GM18507 (cell line): ENCODE measurements at regions not wholly inside any gene's neighbourhood (a gene's known extent, or its start where the extent isn't known, plus 50 kb on each side); places are given as distances from the start of the nearest gene placed in this dataset.

Source experiments
- DNase-seq: peaks from one replicate; pipeline ENCODE4 v3.0.0; 2011; ENCODE audit warnings: low read depth; ENCODE audit not compliant: insufficient read length; ENCODE audit errors: extremely low spot score
- FAIRE-seq: peaks from 2 replicates; lab custom pipeline; 2011; peaks lifted over from hg19 to GRCh38; lab: Jason Lieb, UNC

DNA sequence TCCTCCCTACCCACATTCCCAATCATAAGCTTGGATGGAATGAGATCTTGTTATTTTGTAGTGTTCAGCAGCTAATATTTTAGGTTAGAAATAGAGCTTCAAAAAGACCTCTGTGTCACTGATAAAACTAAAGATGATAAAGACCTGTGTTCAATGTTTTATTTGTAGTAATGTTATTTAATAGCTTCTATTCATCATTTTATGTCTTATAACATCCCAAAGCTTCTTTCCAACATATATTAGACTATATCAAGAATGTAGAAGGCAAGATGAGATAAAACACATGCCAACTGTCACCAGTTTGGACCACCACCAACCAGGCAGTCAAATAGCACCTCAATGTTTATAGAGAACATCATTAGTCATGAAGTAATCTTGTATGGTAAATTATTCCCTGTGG is 409.5 kb upstream of the ITGA1 start:
- no peak for DNase-seq
- FAIRE-seq: no peak

DNA sequence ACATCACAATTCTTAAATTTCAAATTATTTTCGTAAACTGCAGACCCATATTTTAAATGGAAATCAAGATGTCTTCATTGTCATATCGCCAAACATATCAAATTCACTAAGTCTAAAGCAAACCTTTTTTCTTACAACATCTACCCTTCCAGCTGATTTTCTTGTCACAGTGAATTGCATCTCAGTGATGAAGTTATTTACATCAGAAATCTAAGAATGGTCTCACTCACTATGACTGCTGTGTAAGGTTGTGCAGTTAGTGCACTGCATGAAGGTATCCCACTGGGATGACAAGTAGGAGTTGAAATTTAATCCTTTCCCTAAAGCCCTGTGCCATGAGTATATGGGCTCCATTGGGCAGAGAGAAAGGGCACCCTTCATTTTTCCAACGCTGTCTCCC is 399.4 kb upstream of the ITGA1 start:
- DNase-seq (no peak), FAIRE-seq (no peak)

DNA sequence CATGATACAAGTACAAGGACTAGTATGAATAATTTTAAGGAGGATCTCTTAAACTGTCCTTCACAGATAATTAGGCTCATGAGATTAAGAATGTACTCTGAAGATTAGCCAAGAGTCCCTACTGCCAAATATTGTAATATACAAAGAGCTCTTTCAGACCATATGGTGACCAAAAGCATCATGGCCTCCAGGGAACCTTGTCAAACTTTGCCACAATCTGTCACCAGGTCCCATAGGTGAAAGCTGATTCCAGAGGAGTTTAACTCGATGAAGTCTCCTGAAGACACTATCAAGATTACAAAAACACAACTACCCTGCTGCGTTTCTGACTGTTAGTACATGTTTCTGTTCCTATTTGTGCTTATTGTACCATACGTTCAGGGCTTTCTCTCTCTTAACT is 395.4 kb upstream of the ITGA1 start:
- no peak for FAIRE-seq
- no peak for DNase-seq

DNA sequence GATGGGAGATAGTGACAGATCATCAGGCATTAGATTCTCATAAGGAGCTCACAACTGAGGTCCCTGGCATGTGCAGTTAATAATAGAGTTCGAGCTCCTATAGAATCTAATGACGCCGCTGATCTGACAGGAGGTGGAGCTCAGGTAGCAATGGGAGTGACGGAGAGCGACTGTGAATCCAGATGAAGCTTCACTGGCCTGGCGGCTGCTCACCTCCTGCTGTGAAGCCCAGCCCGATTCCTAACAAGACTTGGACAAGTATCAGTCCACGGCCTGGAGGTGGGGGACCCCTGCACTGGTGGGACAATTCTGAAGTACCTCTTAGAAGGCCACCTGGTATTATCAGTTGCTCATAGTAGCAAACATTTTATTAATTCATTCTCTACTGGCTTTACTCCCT is 377.9 kb upstream of the ITGA1 start:
- no peak for FAIRE-seq

DNA sequence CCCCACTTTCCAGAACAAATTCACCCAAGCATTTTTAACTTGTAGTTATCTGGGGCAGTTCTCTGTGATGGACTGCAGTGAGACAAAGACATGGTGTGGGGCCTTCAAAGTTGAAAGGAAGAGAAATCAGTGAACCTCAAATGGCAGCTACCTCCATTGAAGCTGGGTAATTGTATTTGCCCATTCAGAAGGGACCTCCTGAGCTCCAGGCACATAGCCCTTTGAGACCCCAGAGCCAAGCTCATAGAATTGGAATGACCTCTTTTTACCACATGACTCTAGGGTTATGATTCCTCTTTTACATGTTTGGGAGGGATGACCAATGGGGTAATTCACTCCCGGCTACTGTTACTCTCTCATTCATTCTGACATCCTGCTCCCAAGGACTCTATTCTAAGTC is 368.4 kb upstream of the ITGA1 start:
- FAIRE-seq: no peak

More for the DNA sequence above, 377.9 kb upstream of the ITGA1 start:
- DNase-seq: no peak

DNA sequence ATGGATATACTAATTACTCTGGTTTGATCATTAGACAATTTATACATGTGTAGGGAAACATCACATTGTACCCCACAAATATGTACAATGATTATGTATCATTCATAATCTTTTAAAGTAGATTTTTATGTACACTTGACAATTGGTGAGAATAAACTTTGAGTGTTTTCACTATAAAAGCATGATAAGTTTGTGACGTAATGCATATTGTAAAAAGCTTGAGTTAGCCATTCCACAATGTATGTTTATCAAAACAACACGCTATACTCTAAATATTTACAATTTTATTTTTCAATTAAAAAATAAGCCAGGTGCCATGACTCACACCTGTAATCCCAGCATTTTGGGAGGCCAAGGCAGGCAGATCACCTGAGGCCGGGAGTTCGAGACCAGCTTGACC is 360.1 kb upstream of the ITGA1 start:
- DNase-seq: no peak
- no peak for FAIRE-seq

More for the DNA sequence above, 368.4 kb upstream of the ITGA1 start:
- DNase-seq: no peak

DNA sequence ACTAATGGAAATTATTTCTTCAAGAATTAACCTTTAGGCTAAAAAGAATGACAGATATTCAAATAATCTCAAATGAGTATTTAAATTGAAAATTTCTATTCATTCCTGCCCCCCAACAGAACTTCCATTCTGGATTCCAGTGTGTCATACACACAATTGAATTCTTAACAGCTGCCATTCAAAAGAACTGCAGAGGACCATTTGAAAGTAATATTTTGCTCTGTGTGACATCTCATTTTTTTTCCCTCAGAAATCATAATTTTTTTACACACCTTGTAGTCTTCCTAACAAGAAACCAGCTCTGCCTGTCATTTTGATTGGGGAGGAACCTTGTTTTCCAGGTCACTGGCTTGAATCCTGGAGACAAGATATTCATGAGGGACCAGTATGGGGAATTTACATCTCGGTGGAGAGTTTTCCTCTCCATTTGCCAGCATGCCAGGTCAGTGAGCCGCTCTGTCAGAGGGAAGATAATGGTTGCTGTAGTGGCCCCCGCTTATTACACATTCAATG is 358.7 kb upstream of the ITGA1 start:
- DNase-seq (no peak), FAIRE-seq (no peak)

DNA sequence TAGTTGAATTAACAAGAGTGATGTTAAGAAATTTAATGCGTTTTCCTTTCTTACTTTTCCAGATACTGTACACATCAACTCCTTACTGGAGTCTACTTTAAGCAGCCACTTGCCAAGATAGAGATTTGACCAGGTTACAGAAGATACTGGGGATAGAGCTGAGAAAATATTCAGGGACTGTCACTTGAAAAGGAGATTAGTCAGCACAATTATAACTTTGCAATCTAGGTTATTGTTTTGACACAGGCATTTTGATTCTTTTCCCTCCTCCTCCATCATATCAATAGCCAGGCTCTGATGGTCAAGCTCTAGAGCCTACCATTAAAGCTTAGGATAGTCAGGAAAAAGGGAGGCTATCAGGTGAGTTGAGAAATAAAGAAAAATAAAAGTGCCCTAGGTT is 345.9 kb upstream of the ITGA1 start:
- no peak for DNase-seq
- FAIRE-seq: no peak

DNA sequence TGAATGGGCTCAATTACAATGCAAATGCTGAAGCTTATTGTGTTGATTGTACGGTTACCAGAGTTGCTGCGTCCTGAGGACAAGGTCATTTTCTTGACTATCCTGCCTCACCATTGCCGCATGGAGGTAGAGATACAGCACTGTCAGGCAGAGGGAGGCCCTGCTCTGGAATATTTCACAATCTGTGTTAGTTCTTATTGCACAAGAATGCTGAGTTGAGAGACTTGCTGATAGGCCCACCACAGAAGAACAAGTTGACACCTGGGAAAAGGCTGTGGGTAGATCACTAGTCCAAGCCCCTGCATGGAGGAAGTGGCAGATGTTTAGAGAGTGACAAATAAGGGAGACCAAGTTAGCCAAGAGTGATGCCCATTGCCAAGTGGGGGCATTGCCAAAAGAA is 344.5 kb upstream of the ITGA1 start:
- FAIRE-seq: no peak

DNA sequence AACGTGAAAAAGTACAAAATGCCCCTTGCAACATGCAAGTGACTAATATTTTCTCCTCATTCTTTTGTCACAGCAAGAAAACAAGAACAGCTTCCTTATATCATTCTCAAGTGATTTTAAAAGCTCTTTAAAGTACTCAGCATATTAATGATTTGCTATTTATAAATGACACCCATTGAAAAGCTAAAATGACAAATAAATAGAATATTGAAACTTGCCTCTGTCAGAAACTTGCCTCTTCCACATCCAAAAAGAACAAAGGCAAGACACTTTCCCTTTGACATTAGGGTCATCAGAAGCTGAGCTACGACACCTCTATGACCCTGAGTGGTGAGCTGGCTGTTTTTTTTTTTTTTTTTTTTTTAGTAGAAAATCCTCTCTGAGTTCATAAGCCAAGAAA is 339.6 kb upstream of the ITGA1 start:
- no peak for FAIRE-seq

More for the DNA sequence above, 344.5 kb upstream of the ITGA1 start:
- no peak for DNase-seq

DNA sequence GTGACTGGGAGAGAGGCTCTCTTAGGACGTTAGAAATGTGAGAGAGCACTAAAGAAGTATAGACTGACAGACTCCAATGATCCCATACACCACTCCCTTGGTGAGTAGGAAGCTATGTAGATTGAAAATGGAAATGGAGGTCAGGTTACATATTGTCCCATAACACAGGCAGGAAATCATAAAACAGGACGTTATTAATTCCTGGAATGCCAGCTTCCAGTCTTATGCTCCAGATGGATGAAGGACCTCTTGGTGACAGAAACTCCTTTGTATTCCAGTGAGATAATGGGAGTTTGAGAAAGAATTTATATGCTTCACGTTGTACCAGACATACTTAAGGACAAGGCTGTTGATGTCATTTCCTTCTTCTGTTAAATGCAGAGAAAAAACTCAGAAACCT is 338.2 kb upstream of the ITGA1 start:
- FAIRE-seq (no peak), DNase-seq (no peak)

More for the DNA sequence above, 339.6 kb upstream of the ITGA1 start:
- DNase-seq: no peak

DNA sequence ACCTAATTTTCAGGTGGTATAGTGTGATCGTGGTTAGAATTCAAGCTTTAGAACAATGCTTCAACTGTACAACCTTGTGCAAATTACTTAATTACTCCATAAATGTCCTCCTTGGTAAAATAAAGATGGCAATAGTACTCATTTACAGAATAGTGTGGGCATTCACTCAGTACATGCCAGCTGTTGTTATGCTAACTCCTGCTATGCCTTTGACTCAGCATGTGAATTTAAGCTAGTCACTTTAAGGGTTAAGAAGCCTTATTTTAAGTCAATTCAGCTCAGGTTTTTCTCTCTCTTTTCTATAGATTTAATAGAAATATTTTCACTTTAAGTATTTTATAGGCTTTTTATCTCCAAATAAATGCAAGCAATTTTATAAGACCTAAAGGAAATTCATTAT is 335.6 kb upstream of the ITGA1 start:
- DNase-seq: no peak
- FAIRE-seq: no peak

DNA sequence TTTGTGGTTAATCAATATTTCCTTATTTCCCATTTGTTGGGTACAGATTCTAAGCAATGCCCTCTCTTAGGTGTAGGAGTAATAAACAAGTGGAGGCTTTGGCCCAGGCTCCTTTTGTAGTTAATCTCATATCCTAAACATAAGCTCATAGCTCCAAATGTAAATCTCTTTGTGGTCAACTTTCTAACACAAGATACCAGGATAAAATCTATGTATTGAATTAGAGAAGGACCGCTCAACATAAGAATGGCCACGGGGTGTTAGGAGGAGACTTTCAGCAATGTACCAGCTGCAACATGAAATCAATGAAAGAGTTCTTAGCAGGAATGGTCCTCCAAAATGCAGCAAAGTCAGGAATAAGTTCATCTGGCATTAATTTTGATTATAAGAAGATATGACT is 334.5 kb upstream of the ITGA1 start:
- FAIRE-seq (no peak), DNase-seq (no peak)

DNA sequence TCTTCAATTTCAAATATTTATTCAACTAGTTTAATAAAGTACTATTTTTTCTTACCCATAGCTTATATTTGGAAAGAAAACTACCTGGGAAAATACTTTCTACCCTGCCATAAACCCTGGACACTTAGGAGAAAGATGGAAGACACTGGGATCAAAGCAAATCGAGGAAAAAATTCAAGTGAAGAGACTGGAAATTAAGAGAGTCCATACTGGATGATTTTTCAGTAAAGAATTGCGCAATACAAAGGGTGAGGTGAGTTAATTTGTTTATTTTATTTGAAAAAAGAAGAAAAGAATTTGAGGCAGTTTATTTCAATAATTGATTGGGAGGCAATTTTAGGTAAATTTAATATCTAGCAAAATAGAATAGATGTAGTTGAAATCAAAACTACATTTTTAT is 331.8 kb upstream of the ITGA1 start:
- DNase-seq (no peak), FAIRE-seq (no peak)

DNA sequence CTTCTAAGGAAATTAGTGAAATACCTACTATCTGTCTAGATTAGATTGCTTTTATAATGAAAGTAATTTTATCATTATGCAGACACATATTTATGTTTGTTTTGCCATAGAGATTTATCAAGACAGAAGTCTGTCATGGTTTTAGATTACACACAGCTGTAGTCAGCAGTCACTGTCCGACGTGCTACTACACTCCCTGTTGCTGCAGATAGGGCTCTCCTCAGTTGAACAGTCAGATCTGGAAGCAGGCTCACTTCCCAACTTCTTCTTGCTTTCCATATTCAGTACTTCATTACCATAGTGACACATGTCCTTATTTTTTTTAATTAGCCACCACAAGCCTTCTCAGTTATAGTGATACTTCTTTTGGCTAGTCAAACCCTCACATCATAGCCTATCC is 329.9 kb upstream of the ITGA1 start:
- DNase-seq: no peak
- no peak for FAIRE-seq

DNA sequence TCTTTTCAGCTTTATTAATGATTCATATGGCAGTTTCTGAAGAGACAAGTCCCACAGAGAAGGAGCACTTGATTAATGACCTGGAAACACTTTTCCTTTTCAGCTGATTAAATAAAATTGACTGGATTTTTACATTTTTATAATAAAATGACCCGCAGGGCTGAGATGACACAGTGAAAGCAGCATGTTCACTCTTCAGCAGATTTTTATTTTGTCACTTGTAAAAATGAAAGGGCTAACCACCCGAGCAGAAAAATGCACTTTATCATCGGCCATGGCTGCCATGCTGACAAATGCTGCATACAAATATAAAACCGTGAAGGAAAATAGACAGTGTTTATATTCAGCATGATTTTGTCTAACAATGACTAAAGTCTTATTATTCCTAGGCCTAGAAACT is 321.6 kb upstream of the ITGA1 start:
- DNase-seq (no peak), FAIRE-seq (no peak)

DNA sequence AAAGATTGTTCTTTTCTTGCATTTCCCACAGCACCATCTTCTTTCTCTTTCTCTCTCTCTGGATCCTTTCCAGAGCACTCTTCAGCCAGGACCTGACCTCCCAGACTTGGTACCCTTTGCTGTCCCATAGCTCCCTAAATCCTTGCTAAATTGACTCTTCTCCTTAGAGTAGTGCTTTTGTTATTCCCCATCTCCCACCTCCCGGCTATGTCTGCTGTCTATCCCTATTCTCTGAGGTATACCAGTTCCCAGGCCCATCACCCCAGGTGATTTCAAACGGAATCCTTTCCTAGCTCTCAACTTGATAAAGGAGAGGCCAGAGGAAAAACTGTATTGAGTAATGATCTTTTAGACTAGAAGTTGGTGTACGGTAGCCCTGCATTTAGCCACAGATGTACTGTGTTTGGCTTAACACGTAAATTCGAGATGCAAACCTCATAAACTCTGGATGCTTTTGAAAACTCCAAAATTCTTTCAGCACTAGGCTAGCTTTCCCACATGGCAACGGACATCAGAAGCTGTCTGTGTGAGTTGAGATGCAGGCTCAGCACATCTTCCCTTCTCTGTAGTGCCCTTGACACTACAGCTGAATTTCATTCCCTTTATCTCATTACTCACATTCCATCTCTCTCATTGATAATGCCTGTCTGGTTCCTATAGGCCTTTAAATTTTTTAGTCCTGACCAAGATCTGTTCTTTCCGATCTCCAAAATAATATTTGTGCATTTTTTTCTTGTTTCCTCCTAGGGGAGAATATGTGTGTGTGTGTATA is 320.8 kb upstream of the ITGA1 start:
- no peak for DNase-seq
- FAIRE-seq: no peak

DNA sequence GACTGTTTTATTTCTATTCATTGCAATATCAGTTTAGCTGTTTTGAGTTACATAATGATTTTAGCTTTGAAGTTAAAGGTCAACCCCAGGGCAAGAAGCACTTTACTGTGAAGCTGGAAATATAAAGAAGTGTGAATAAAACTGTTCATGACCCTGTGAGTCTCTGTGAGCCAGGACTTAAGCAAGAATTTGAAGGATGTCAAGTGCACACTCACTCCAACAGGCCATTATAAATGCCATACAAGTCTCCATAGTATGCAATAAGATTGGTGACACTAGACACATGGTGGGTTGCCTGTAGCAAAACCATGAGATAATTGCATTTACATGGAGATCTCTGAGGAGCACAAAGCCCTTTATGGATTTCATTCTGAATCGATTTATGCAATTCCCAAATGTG is 318.7 kb upstream of the ITGA1 start:
- FAIRE-seq (no peak), DNase-seq (no peak)

DNA sequence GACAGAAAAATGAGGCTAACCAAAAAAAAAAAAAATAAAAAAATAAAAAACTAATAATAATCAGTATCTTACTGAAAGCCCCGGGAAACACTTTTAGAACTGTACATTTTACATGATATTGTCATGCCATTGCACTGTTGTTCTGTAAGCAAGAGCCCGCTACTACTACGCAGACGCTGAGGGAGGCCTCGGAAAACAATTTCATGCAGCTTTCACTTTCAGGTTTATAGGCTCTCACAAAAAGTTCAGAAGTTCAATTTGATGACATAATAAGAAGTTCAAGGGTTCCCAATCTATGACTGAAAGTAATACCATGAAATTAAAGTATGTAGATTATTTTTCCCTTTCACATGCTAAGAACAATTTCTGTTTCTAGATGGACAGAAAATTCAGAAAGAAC is 318.3 kb upstream of the ITGA1 start:
- no peak for FAIRE-seq

DNA sequence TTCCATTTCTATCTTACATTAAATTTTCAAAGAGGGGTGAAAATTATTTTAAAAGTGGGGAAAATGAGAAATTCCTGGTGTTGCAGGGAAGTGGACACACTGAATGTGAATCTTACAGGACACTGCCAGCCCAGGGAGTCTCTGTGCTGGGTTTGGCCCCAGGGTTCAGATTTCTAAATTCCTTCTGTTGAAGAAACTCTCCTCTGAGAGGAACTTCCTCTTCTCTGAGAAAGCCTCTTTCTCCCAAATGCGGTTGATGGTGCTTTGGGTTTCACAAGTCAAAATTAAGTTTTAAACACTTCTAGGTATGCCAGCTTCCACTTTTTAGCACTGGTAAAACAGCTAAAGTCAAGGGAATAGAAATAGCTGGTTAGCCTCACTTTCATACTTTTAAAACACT is 317.9 kb upstream of the ITGA1 start:
- DNase-seq (no peak), FAIRE-seq (no peak)

More for the DNA sequence above, 318.3 kb upstream of the ITGA1 start:
- no peak for DNase-seq

DNA sequence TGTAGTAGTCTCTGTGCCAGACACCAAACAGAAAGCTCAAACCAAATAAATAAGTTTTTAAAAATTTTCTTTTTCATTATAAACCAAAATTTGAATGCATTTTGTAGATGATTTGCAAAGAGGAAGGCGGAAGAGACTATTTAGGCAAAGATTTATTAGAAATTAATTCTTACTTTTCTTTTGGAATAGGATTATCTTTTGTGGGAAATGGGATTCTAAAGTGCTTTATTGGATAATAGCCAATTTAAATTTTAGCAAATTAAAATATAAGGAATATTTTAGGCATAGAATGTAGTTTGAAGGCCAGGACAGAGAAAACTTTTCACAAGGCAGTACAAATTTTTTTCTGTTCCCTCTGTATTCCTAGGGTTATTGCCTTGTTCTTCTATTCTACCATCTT is 311.4 kb upstream of the ITGA1 start:
- FAIRE-seq (no peak), DNase-seq (no peak)

DNA sequence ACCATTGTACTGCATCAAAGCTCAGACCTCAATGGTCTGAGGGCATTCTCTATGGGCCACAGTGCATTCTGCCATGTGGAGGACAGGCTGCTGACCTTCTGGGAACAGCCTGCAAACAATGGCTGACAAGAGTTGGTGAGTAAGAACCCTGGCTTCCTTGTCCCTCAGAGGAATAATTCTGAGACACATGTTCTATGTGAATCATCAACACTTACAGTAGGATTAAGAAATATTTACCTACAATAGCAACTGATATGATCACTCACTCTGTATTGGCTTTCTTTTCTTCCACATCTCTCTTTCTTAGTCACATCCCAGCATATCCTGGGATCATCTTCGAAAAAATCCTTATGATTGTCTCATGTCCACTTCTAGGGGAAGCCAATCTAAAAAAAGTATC is 306.5 kb upstream of the ITGA1 start:
- no peak for FAIRE-seq
- no peak for DNase-seq
